Ascending aorta (tissue), 2 donors: ENCODE measurements at regions not wholly inside any gene's neighbourhood (a gene's known extent, or its start where the extent isn't known, plus 50 kb on each side); places are given as distances from the start of the nearest gene placed in this dataset.

Experiments
- DNase-seq, 2 donors: peaks; one replicate each; pipeline ENCODE4 v3.0.0-alpha.2; 2019; ENCODE audit warnings: low spot score in 2 of 2
- H3K27ac ChIP-seq, 2 donors: fragments of 200-600 bp; sonication (generic); one replicate each; pipeline ENCODE4 v1.5.1; 2016 to 2017; ENCODE audit warnings: mild to moderate bottlenecking in 1 of 2
- H3K27me3 ChIP-seq: fragments of 200-600 bp; sonication (generic); one replicate; pipeline ENCODE4 v1.5.1; 2017
- H3K36me3 ChIP-seq, 2 donors: fragments of 200-600 bp; sonication (generic); one replicate each; pipeline ENCODE4 v1.5.1; 2016
- H3K4me1 ChIP-seq, 2 donors: fragments of 200-600 bp; sonication (generic); one replicate each; pipeline ENCODE4 v1.5.1; 2016 to 2017; ENCODE audit warnings: mild to moderate bottlenecking in 1 of 2
- H3K4me3 ChIP-seq, 2 donors: fragments of 200-600 bp; sonication (generic); one replicate each; pipeline ENCODE4 v1.5.1; 2016 to 2017; ENCODE audit warnings: mild to moderate bottlenecking in 1 of 2
- H3K9me3 ChIP-seq, 2 donors: fragments of 200-600 bp; sonication (generic); one replicate each; pipeline ENCODE4 v1.5.1; 2016
- intact Hi-C: fragments of 100-400 bp; cut with DNase I; formaldehyde crosslinking; loops from one replicate; pipeline ENCODE4 v1.15.1; 2023
- TF ChIP-seq, protein P1 (sequence below), 3 experiments: fragments of 200-600 bp in 2 of 3; fragments of 450-650 bp in 1 of 3; sonication (generic) in 2 of 3; IDR thresholded peaks; one replicate each; pipeline ENCODE4 v1.5.1; 2016 to 2019; ENCODE audit warnings: antibody characterized with exemption in 3 of 3, mild to moderate bottlenecking in 1 of 3, moderate library complexity in 1 of 3

DNA sequence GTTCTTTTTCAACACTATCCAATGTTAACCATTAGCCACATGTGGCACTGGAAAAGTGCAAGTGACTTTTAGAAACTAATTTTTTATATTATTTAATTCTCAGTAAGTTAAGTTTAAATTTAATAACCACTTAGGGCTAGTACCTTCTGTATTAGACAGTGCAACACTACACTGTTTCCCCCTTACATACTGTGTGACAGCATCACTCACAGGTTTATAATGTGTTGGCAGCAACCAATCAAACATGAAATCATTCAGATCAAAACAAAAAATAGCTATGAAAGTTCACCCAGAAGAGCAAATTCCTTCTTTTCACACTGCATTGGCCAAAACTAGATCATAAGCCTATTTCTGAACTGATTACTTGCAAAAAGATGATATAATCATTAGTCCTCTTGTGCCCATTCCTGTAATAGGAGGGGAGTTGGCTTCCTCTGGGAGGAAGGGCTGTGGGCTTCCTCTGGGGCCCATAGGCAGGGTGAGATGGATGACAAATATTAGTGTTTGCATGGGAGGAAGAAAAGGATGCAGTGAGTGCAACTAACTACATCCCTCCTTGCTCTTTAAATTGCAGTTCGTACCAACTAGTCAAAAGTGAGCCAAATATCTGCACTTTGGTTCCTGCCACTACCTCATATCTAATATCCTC lies 708.1 kb upstream of the RGMB start:
- TF ChIP-seq, protein P1, sequence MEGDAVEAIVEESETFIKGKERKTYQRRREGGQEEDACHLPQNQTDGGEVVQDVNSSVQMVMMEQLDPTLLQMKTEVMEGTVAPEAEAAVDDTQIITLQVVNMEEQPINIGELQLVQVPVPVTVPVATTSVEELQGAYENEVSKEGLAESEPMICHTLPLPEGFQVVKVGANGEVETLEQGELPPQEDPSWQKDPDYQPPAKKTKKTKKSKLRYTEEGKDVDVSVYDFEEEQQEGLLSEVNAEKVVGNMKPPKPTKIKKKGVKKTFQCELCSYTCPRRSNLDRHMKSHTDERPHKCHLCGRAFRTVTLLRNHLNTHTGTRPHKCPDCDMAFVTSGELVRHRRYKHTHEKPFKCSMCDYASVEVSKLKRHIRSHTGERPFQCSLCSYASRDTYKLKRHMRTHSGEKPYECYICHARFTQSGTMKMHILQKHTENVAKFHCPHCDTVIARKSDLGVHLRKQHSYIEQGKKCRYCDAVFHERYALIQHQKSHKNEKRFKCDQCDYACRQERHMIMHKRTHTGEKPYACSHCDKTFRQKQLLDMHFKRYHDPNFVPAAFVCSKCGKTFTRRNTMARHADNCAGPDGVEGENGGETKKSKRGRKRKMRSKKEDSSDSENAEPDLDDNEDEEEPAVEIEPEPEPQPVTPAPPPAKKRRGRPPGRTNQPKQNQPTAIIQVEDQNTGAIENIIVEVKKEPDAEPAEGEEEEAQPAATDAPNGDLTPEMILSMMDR (IDR thresholded peaks at IDR 0.05) = no peak
- no peak overlapping the region for H3K27ac ChIP-seq
- DNase-seq = no peak
- H3K4me3 ChIP-seq = no peak overlapping the region
- no peaks in the 10 kb centered on the region for H3K4me1 ChIP-seq
- no peaks in the 10 kb centered on the region for H3K36me3 ChIP-seq
- no peaks in the 10 kb centered on the region for H3K9me3 ChIP-seq
- H3K27me3 ChIP-seq = no peaks in the 10 kb centered on the region
- intact Hi-C loops = no loop called here

DNA sequence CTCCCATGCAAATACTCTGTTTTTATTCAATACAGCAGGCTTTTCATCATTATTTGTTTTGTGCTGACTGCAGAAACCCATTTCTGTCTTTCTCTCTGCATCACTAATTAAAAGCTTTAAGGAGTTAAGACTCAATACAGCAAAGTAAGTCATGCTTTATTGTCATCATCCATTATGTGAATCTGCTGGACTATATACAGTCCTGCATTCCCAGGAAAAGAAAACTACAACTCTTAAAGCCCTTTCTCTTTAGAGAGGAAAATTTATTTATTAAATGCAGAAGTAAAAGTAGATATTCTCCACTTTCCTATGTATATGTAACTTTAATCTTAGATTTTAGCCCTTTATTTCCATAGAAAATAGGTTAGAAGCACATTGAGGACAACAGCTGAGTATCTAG lies 706.6 kb upstream of the RGMB start:
- H3K9me3 ChIP-seq = no peaks in the 10 kb centered on the region
- DNase-seq = no peak
- H3K27ac ChIP-seq = no peak overlapping the region
- TF ChIP-seq, protein P1 (IDR thresholded peaks at IDR 0.05) = no peak
- intact Hi-C loops = no loop called here
- H3K4me1 ChIP-seq = no peaks in the 10 kb centered on the region
- no peaks in the 10 kb centered on the region for H3K36me3 ChIP-seq
- H3K27me3 ChIP-seq = no peaks in the 10 kb centered on the region
- no peak overlapping the region for H3K4me3 ChIP-seq

DNA sequence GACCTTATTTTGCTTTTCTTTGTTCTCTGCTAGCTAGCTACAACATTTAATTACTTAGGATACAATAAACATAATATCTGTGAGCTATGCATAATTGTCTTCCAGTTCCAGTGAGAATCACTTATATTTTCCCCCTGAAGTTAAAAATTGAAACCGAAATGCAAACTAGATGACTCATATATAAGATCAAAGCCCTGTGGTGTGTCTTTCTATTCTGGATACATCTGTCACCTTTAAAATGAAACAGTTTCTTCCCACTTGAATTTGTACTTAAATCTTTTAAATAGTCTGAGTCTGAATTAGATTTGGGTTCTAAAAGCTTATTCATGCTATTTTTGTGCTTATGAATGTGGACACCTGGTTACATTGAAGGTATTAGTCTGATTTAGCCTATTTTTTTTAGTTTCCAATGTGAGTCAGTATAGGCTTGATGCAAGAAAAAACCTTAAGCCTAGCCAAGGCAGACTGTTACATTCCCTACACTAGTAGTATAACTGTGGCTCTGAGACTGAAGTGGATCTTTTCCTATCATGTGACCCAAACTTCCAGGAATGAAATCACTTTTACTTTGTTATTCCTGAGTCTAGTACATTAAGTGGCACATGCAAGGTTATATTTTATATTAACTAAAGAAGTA lies 703.5 kb upstream of the RGMB start:
- H3K9me3 ChIP-seq = no peaks in the 10 kb centered on the region
- no peak for DNase-seq
- no peaks in the 10 kb centered on the region for H3K4me1 ChIP-seq
- TF ChIP-seq, protein P1 (IDR thresholded peaks at IDR 0.05) = no peak
- intact Hi-C loops = no loop called here
- no peaks in the 10 kb centered on the region for H3K36me3 ChIP-seq
- H3K27ac ChIP-seq = no peak overlapping the region
- H3K27me3 ChIP-seq = no peaks in the 10 kb centered on the region
- H3K4me3 ChIP-seq = no peak overlapping the region

DNA sequence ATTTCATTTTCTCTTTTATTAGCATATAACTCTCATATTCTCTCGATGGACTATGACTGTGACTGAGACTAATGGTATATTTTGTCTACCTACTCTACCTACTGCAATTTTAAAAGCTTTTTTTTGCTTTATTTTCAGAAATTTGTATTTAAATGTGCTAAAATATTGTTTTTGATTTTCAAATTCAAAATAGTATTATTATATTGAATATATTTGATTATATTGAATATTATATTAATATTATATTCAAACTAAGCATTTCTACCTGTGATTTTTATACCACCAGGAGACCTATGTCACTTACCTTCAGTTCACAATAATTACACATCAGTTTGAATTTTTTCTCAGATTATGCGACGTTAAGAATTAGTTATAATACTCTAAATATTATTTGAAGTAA lies 700.5 kb upstream of the RGMB start:
- no peak for DNase-seq
- Histone ChIP-seq H3K27me3 (no peaks in the 10 kb centered on the region), H3K9me3 (no peaks in the 10 kb centered on the region), H3K27ac (no peak overlapping the region), H3K4me3 (no peak overlapping the region), H3K4me1 (no peaks in the 10 kb centered on the region), H3K36me3 (no peaks in the 10 kb centered on the region)
- TF ChIP-seq, protein P1 (IDR thresholded peaks at IDR 0.05) = no peak
- intact Hi-C loops = no loop called here

DNA sequence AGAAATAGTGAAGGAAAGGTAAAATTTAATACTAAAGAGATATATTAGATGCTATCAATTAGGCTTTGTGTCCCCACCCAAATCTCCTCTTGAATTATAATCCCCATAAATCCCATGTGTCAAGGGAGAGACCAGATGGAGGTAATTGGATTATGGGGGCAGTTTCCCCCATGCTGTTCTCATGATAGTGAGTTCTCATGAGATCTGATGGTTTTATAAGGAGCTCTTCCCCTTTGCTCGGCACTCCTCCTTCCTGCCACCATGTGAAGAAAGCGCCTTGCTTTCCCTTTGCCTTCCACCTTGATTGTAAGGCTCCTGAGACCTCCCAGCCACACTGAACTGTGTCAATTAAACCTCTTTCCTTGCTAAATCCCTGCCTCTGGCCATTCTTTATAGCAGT lies 697.0 kb upstream of the RGMB start:
- H3K27ac ChIP-seq = no peak overlapping the region
- H3K27me3 ChIP-seq = no peaks in the 10 kb centered on the region
- H3K36me3 ChIP-seq = no peaks in the 10 kb centered on the region
- no peaks in the 10 kb centered on the region for H3K4me1 ChIP-seq
- TF ChIP-seq, protein P1 (IDR thresholded peaks at IDR 0.05) = no peak
- no peak overlapping the region for H3K4me3 ChIP-seq
- intact Hi-C loops = no loop called here
- no peaks in the 10 kb centered on the region for H3K9me3 ChIP-seq
- no peak for DNase-seq
